HepG2 (cell line): ENCODE measurements at regions not wholly inside any gene's neighbourhood (a gene's known extent, or its start where the extent isn't known, plus 50 kb on each side); places are given as distances from the start of the nearest gene placed in this dataset.

Experiments
- KLF13 ChIP-seq: sonication (generic); formaldehyde crosslinking; IDR thresholded peaks from 2 replicates; pipeline ENCODE4 v1.4.0; 2020; ENCODE audit warnings: mild to moderate bottlenecking, missing genetic modification reagents
- NFE2 ChIP-seq: sonication (generic); formaldehyde crosslinking; IDR thresholded peaks from 2 replicates; pipeline ENCODE4 v1.4.0; 2020; ENCODE audit warnings: missing genetic modification reagents
- SP1 ChIP-seq, 2 experiments: fragments of 450-650 bp in 1 of 2; sonication (generic) in 1 of 2; formaldehyde crosslinking in 1 of 2; IDR thresholded peaks; 2 replicates each; pipeline versions ENCODE4 v1.4.0 to v1.6.1; 2016 to 2020; ENCODE audit warnings: missing genetic modification reagents in 1 of 2

- TF ChIP-seq NFE2 (CRISPR knock-in tag), result no peak
- TF ChIP-seq SP1 (IDR thresholded peaks at IDR 0.05), result no peak
- no peak for TF ChIP-seq SP1 (CRISPR knock-in tag; IDR thresholded peaks at IDR 0.05)
- no peak for TF ChIP-seq KLF13 (CRISPR knock-in tag)
Observed at GRCh38 chr15:70580958-70581357, 182.4 kb downstream of the UACA start.
